ENCODE measurements at regions not wholly inside any gene's neighbourhood (a gene's known extent, or its start where the extent isn't known, plus 50 kb on each side); places are given as distances from the start of the nearest gene placed in this dataset.
"Not testable (repeated sequence)": the region's sequence is repeated elsewhere in the genome, so short reads cannot be mapped to it uniquely, and the experiment has no call there.

GRCh38 chr1:238384381-238384780 lies 493.7 kb upstream of the ZP4 start:
- H3K4me3 ChIP-seq (ENCODE audit: low read depth, low read length), result no peak overlapping the region
- no peak for DNase-seq (ENCODE audit: low read depth)
- no peak for TF ChIP-seq CTCF (conservative IDR thresholded peaks at IDR 0.05; ENCODE audit: low read depth, low read length)

- no peak for DNase-seq (ENCODE audit: low read depth)
- no peak overlapping the region for H3K4me3 ChIP-seq (ENCODE audit: low read depth, low read length)
- no peak for TF ChIP-seq CTCF (conservative IDR thresholded peaks at IDR 0.05; ENCODE audit: low read depth, low read length)
Measured at GRCh38 chr1:238380167-238380566, 489.4 kb upstream of the ZP4 start.

GRCh38 chr1:238379446-238379845 lies 488.7 kb upstream of the ZP4 start:
- DNase-seq (ENCODE audit: low read depth); H3K4me3 ChIP-seq (ENCODE audit: low read depth, low read length): not testable (repeated sequence)

GRCh38 chr1:238377280-238377919 lies 486.7 kb upstream of the ZP4 start:
- DNase-seq (ENCODE audit: low read depth), result no peak
- no peak for TF ChIP-seq CTCF (conservative IDR thresholded peaks at IDR 0.05; ENCODE audit: low read depth, low read length)
- no peak overlapping the region for H3K4me3 ChIP-seq (ENCODE audit: low read depth, low read length)

- no peak for TF ChIP-seq CTCF (conservative IDR thresholded peaks at IDR 0.05; ENCODE audit: low read depth, low read length)
- DNase-seq (ENCODE audit: low read depth), result no peak
- no peak overlapping the region for H3K4me3 ChIP-seq (ENCODE audit: low read depth, low read length)
Measured at GRCh38 chr1:238370599-238370998, 479.9 kb upstream of the ZP4 start.

- TF ChIP-seq CTCF (conservative IDR thresholded peaks at IDR 0.05; ENCODE audit: low read depth, low read length), result no peak
- no peak overlapping the region for H3K4me3 ChIP-seq (ENCODE audit: low read depth, low read length)
- no peak for DNase-seq (ENCODE audit: low read depth)
Measured at GRCh38 chr1:238364214-238364892, 473.6 kb upstream of the ZP4 start.

- no peak overlapping the region for H3K4me3 ChIP-seq (ENCODE audit: low read depth, low read length)
- DNase-seq (ENCODE audit: low read depth), result no peak
- TF ChIP-seq CTCF (conservative IDR thresholded peaks at IDR 0.05; ENCODE audit: low read depth, low read length), result no peak
Measured at GRCh38 chr1:238360474-238360873, 469.8 kb upstream of the ZP4 start.

Measured in epithelial cell of proximal tubule (primary cell).